NK-92 (cell line): ENCODE measurements at regions not wholly inside any gene's neighbourhood (a gene's known extent, or its start where the extent isn't known, plus 50 kb on each side); places are given as distances from the start of the nearest gene placed in this dataset.
"Not testable (repeated sequence)": the region's sequence is repeated elsewhere in the genome, so short reads cannot be mapped to it uniquely, and the experiment has no call there.

Experiments used
- DNase-seq: peaks from one replicate; lab custom pipeline; 2025; ENCODE audit not compliant: unreplicated experiment; lab: John Stamatoyannopoulos, UW

DNA sequence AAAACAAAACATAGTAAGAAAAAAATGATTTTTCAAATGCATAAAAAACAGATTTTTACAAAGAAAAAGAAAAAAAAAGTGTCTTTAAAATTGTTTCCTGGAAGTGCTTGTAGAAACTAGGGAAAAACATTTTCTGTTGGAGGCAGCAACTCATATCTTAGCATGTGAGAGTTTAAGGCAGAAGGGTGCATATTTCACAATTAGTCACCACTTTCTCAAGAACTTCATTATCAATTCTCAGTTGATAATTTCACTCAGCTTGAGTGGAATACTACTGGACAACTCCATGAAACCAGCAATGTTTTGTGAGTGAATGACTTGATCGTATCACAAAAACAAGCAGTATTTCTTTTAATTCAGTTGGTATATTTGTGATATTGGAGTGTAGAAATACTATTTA, 508.3 kb upstream of the DAB2 start:
- DNase-seq = no peak

DNA sequence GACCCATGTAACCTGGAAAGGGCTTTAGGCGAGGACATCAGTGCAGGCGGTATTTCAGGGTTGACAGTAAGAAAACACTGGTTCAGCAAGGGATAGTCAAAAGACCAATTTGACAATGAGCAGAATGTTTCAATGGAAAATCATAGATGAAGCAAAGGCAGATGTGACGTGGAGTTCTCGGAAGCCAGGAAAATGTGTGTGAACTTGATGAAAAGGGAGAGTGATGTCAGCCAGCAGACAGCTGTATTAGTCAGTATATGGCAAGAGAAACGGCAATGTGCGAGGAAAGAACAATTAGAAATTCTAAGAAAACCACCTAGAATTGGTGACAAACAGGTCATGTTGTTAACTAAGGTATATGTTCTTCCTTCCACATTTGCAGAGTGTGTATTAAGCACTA, 503.9 kb upstream of the DAB2 start:
- no peak for DNase-seq

DNA sequence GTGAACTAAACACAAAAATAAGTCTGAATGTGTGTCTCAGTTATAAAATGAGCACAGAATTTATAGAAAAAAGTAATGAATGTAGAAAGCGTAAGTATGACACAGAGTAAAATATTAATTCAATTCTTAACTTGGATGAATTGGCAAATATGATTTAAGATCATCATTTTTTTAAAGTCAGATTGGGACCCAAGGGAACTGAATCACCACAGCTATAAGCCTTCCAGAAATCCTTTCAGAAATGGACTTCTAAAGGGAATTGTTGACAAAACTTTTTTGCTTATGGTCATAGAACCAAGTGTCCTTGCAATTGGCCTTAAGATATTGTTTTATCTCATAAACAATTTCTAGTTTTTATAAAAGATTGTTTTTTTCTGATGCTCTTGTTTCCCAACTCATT, 495.1 kb upstream of the DAB2 start:
- DNase-seq = no peak

DNA sequence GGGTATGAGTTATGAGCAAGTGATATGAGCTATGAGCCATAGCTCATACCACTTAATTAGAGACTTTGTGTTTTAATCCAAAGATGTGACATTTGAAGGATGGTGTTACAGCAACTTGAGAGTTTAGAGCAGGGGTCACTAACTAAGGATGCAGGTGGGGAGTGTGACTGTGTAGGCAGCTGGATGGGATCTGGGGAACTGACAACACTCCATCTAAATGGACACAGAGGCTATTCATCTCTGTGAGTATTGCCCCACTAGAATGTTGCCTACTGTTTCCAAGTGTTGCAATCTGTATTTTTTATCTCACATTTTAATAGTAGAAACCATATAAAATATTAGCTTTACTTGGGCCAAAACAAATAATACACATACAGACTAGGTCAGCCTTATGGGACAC, 488.1 kb upstream of the DAB2 start:
- DNase-seq = no peak

DNA sequence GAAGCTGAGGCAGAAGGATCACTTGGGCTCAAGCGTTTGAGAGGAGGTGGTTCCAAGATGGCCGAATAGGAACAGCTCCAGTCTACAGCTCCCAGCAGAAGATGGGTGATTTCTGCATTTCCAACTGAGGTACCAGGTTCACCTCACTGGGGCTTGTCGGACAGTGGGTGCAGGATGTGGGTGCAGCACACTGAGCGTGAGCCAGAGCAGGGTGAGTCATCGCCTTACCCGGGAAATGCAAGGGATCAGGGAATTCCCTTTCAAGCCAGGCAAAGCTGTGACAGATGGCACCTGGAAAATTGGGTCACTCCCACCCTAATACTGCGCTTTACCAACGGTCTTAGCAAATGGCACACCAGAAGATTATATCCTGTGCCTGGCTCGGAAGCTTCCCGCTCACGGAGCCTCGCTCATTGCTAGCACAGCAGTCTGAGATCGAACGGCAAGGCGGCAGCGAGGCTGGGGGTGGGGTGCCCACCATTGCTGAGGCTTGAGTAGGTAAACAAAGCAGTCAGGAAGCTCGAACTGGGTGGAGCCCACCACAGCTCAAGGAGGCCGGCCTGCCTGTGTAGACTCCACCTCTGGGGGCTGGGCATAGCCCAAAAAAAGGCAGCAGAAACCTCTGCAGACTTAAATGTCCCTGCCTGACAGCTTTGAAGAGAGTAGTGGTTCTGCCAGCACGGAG, 482.6 kb upstream of the DAB2 start:
- DNase-seq = not testable (repeated sequence)

DNA sequence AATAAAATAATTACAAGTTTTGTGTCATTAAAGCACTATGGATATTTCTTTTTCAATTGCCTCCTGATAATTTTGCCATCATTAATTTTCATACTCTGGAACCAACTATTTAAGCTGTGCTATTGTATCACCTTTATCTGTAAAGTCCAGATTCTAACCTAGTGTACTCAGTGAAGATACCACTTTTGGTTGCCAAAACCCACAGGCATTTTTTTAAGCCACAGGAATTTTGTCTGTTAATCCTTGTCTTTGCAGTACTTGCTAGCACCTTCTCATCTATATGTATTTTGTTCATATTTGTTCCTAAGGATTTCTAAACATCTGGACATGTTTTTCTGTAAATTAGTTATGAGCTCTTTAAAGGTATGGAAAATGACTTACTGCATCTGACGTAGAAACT, 481.4 kb upstream of the DAB2 start:
- DNase-seq = no peak

DNA sequence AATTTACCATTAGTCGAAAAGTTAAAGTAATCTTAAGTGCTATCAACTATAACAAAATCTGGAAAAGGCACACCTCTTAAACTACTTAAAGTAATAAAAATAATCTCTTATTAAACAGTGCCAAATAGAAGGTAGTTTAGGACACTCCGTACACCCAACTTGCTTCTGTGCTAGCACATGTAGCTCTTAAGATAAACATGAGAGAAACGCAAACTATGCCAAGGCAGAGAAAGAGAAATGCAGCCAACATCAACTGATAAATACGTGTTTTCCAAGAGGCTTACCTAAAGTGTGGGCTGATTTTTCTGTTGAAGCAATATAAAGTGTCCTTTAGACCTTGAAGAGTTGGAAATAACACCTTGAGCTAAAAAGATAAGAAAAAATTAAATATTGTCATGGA, 480.6 kb upstream of the DAB2 start:
- no peak for DNase-seq

DNA sequence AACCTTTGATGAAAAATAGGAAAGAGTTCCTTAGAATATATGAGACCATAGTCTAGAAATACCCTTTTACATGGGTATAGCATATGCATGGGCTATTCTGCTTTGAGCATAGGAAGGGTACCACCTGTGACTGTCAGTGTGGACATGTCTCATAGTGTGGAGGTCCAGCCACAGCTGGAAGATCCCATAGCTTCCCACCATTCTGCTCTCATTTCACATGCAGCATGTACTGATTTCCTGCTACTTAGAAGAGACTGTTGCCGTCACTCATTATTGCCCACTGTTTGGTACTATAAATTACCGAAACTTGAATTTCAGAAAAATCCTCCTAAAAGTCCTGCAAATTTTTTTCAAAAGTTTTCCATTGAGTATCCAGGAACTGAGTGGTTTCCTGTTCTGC, 477.8 kb upstream of the DAB2 start:
- no peak for DNase-seq

DNA sequence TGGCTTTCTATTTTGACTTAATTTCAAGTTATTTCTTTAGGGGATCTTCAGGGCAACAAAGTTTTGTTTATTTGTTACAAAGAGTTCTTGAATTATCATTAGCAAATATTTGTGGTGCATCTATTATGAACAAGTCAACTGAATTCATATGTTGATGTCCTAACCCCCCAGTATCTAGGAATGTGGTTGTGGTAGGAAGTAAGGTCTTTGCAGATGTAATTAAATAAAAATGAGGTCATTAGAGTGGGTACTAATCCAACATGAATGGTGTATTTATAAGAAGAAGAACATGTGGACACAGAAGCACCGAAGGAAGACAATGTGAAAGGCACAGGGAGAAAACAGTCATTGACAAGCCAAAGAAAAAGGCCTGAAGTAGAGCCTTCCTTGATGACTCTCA, 474.0 kb upstream of the DAB2 start:
- DNase-seq = no peak

DNA sequence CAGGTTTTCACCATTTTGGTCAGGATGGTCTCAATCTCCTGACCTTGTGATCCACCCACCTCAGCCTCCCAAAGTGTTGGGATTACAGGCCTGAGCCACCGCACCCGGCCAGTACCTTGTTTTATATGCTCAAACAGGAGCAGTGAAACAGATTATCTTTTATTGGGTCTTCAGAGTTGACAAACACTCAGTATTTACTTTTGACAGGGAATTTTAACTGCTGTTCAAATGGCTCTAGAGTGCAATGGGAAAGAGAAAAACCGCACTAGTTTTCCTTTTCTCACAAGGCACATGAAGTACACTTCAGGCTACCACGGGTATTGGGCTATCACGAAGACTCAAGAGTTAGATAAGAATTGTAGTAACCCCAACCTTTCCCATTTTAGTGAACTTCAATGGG, 471.9 kb upstream of the DAB2 start:
- DNase-seq = no peak

DNA sequence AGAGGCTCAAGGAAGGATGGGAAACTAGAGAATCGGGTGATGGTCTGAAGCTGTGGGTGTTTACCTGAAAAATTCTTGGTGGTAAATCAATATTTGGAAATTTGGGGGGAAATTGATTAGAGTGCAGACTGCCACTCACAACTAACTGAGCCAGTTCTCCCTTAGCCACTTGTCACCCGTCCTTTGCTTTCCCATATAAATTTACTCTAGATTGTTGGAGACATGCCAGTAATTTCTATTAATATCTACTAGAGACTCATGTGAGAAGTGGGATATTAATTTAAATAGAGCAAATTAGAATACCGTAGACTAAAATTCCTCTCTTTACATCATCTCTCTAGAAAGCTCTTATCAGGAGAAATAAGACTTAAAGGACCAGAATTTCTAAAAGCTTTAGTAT, 471.3 kb upstream of the DAB2 start:
- no peak for DNase-seq

DNA sequence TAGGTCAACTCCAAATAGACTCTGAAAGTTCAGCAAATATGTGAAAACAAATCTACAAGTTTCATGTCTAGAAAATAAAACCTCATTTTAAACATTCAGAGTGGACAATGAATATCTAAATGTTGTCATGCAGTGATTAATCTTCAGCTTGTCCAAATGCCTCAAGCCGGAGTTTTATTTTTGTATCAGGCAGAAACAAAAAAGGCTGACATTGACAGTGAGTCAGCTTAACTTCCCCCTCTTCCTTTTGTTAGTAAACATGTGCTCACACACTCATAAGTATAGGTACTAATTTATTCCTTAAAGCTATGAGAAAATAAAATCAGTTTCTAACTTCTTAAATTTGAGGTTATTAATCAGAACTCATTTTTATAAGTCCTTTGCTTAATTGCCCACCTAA, 467.9 kb upstream of the DAB2 start:
- no peak for DNase-seq

DNA sequence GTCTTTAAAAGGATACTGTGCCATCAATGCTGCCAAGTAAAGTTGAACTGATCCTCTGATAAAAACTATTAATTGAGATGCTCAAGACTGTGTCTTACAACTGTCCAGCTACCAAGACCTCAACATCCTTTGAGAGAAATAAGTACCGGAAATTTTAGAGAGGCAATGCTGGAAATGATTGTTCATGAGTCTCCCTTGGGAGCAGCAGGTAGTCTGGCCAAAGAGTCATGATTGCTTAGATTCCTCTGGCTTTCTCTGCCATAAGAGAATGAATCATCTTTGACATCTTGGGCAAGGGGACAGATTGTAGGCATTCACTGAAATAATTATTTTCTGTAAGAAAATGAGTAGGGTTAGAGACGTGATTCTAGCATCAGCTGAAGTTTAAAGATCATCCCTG, 466.6 kb upstream of the DAB2 start:
- no peak for DNase-seq

DNA sequence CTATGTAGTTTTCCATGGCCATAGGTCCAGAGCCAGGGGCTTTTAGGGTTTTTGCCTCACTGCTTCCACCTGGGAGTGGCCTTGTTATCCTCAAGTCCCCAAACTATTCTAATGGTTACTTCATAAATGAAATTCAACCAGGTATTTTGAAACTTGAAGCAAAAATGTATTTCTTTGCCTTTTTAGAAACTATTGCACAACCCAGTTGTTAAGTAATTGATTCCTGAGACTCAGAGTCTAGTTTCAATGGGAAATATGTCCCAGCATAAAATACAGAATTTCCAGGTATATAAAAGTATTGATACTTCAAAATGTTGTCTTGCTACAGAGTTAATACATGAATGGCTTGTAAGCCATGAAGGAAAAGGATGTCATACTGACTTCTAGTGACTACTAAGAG, 456.2 kb upstream of the DAB2 start:
- DNase-seq = no peak

DNA sequence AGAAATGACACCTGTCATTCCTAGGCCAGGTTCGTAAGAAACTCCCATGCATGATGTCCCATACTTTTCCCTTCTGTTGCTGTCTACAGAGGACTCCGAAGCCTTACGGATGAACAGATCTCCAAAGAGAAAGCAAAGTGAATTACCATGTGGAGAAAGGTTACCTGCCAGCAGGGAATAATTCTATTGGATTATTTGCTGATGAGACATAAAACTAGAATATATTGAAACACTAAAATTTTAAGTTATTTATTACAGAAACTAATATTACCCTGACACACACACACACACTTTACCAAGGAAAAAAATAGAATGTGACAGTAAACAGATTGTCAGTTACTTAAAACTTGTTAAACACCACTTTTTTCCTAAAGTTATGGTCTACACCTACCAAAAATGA, 452.7 kb upstream of the DAB2 start:
- DNase-seq = no peak

DNA sequence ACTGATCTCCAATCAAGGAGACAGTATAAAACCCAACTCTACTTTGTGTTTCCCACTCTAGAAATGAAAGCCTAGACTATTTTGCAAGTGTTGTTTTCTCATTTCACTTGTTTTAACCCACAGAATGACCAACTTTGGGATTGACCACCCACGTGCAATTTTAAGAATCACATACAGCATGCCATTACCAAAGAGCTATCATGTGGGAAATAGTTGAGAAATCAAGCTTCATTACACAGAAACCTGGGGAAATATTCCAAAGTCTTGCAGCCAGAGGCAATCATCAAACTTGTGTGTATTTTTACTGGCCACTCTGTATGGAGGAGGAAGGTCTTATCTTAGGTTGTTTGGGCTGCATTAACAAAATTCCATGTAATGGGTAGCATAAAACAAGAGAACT, 451.4 kb upstream of the DAB2 start:
- no peak for DNase-seq

DNA sequence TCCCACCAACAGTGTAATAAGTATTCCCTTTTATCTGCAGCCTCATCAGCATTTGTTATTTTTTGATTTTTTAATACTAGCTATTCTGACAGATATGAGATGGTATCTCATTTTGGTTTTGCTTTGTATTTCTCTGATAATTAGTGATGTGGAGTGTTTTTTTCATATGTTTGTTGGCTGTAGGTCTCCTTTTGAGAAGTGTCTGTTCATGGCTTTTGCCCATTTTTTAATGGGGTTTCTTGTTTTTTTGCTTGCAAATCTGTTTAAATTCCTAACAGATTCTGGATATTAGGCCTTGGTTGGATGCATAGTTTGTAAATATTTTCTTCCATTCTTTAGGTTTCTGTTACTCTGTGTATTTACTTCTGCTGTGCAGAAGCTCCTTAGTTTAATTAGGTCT, 445.4 kb upstream of the DAB2 start:
- DNase-seq = no peak

DNA sequence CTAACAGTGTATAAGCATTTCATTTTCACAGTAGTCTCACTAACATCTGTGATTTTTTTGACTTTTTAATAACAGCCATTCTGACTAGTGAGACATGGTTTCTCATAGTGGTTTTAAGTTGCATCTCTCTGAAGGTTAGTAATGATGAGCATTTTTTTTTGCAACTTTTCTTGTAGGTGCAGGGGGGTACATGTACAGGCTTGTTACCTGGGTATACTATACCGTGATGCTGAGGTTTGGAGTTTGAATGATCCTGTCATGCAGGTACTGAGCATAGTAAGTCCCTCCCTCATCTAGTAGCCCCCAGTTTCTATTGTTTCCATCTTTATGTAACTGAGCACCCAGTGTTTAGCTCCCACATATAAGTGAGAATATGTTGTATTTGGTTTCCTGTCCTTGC, 444.6 kb upstream of the DAB2 start:
- DNase-seq = no peak

DNA sequence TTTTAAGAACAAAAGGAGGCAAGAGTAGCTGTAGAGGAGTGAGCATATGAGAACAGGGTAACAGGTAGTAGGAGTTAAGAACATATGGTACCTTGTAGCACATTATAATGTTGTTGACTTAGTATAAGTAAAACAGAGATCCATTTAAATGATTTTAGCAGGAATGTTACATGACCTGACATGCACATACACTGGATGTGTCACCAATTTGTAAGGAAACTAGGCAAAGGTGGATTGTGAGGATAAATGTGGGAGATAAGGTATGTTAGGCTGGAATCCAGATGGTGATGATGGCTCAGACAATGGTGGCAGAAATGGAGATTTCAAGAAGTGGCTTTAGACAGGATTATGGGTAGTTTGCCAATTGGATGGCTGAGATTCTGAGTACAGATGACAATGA, 443.1 kb upstream of the DAB2 start:
- no peak for DNase-seq

DNA sequence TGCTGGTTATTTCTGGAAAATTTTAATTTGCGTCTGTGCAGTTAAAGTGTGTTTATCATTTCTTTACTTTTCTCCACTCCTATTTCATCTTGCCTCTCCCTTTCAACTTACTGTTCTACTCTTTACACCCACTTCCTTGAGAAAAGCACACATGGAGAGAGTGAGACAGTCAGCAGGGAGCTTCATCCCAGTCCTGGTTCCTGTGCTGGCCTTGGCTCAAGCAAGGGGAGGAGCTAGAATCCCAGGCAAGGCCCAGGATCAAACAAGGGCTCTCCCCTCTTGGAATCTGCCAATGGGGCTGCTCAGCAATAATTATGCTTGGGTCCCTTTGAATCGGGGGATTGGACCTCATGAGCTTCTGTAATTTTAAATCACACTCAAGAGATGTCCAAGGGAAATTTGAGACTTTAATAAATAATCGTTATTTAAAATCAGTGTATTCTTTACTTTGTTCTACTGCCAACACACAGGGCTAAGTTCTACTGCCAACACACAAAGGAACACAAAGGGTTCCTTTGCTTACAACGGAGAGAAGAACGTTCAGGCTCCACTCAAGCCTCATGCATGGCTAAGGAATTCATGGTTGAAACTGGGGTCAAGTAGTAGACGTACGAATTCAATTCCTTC, 439.3 kb upstream of the DAB2 start:
- no peak for DNase-seq

DNA sequence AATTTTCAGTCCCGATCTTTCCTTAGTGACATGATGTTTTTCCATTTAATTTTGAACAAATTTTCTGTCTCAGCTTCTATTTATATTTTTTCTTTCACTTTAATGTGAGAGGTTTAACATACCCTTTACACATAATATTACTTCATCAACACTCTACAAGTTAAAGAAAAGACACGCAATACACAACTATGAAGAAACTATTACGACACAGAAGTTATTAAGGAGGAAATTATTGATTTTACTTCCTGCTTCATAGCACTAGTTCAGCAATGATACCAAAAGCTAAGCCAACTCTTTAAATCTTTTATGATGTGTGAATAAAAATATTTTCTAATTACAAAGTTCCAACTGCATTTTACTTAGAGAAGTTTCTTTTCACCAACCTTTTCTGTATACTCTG, 432.3 kb upstream of the DAB2 start:
- DNase-seq = no peak

DNA sequence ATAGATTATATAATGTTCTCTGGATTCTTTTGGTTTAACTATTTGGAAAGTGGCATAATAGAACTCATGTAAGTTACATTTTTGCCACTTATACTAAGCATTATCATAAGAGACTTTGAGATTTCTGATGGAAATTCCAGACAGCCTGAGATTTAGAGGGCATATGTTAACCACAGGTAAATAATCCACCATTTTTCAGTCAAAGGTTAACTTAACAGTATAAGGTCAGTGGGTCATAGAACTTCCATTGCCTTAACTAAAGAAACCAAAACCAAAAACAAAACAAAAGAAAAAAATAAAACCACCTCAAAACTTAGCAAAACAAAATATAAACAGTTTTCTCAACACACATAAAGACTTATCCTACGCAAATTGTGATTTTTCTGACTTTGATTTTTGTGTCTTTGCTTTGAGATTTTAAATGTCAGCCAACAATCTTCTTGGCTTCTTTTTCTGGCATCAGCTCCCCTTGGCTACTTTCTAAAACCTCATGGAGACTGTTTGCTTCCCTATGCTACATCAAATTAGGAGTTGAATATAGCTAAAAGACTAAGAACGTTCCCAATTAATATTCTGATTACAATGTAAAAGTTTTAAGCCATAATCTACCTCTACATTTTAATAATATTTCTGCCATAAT, 430.1 kb upstream of the DAB2 start:
- DNase-seq = no peak

DNA sequence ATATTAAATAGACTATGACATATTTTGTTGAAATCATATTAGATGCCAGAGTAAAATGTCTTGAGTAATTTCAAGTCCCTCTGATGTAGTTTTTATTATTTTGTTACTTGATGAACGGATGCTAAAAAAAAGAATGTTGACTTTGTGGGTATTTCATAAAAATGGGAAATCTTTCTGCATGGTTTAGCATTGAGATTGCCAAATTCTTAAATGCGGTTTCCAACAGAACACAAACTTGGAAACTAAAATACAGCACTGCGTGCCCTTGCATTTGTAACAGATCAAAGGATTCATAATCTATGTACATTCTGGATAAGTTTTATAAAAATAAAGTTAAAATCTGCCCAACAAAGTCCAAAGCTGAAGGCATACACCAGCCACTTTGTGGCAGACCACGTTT, 425.5 kb upstream of the DAB2 start:
- no peak for DNase-seq
